GM19025 (cell line): ENCODE measurements at regions not wholly inside any gene's neighbourhood (a gene's known extent, or its start where the extent isn't known, plus 50 kb on each side); places are given as distances from the start of the nearest gene placed in this dataset.
"Not testable (repeated sequence)": the region's sequence is repeated elsewhere in the genome, so short reads cannot be mapped to it uniquely, and the experiment has no call there.

Experiments used
- ATAC-seq: cut with Tn5 transposase; IDR thresholded peaks from one replicate; pipeline ENCODE4 v1.9.1; 2021; ENCODE audit warnings: mild to moderate bottlenecking, low read depth, moderate library complexity; ENCODE audit not compliant: unreplicated experiment

- no peak for ATAC-seq
Measured at GRCh38 chr6:131488780-131489179, 84.2 kb upstream of the ARG1 start.

DNA sequence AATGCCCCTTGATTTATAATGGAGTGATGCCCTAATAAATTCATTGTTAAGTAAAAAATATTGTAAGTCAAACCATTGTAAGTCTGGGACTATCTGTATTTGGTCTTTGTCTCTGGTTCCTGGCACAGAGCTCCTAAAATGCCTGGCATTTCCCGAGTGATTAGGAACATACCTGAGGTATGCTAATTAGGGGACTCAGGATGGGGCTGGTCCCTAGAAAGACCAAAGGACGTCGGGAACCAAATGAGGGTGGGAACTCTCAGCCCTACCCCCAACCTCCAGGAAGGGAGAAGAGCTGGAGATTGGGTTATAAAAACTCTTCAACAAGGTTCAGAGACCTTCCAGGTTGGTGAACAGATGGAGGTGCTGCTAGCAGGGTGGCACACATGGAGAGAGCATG is 82.6 kb upstream of the ARG1 start:
- ATAC-seq: no peak

- ATAC-seq: no peak
Measured at GRCh38 chr6:131492932-131493573, 80.0 kb upstream of the ARG1 start.

GRCh38 chr6:131504387-131504786 is 68.6 kb upstream of the ARG1 start:
- not testable (repeated sequence) for ATAC-seq

GRCh38 chr6:131510094-131510493 is 62.9 kb upstream of the ARG1 start:
- ATAC-seq: peak; percentile 98

- no peak for ATAC-seq
Measured at GRCh38 chr6:131510591-131510990, 62.4 kb upstream of the ARG1 start.

- ATAC-seq: peak; percentile 97
Measured at GRCh38 chr6:131519670-131520436, 53.2 kb upstream of the ARG1 start.
